ENCODE measurements at regions not wholly inside any gene's neighbourhood (a gene's known extent, or its start where the extent isn't known, plus 50 kb on each side); places are given as distances from the start of the nearest gene placed in this dataset.

GRCh38 chr20:56827763-56828162 is 198.7 kb downstream of the TFAP2C start:
- peaks cover 16% of the 10 kb centered on the region for H3K27me3 Mint-ChIP-seq
- ATAC-seq, result no peak
- no peaks in the 10 kb centered on the region for H3K4me1 Mint-ChIP-seq
- H3K9me3 ChIP-seq (ENCODE audit: control insufficient read depth, low read length, poor library complexity, severe bottlenecking), result no peaks in the 10 kb centered on the region
- DNase-seq, result no peak
- H3K36me3 Mint-ChIP-seq (ENCODE audit: low read depth), result peaks cover 2% of the 10 kb centered on the region
- no peak overlapping the region for H3K4me3 Mint-ChIP-seq
- H3K27ac Mint-ChIP-seq, result no peak overlapping the region

- peaks cover 2% of the 10 kb centered on the region for H3K36me3 Mint-ChIP-seq (ENCODE audit: low read depth)
- no peak overlapping the region for H3K27ac Mint-ChIP-seq
- no peaks in the 10 kb centered on the region for H3K4me1 Mint-ChIP-seq
- DNase-seq (no peak), ATAC-seq (no peak)
- no peak overlapping the region for H3K4me3 Mint-ChIP-seq
- peaks cover 18% of the 10 kb centered on the region for H3K27me3 Mint-ChIP-seq
- no peaks in the 10 kb centered on the region for H3K9me3 ChIP-seq (ENCODE audit: control insufficient read depth, low read length, poor library complexity, severe bottlenecking)
Measured at GRCh38 chr20:56828402-56828801, 199.3 kb downstream of the TFAP2C start.

GRCh38 chr20:56829788-56830385 is 200.8 kb downstream of the TFAP2C start:
- Mint-ChIP-seq H3K36me3 (ENCODE audit: low read depth) (peaks cover 2% of the 10 kb centered on the region), H3K27ac (no peak overlapping the region), H3K4me3 (no peak overlapping the region), H3K4me1 (no peaks in the 10 kb centered on the region), H3K27me3 (peaks cover 20% of the 10 kb centered on the region)
- ATAC-seq (no peak), DNase-seq (no peak)
- no peaks in the 10 kb centered on the region for H3K9me3 ChIP-seq (ENCODE audit: control insufficient read depth, low read length, poor library complexity, severe bottlenecking)

GRCh38 chr20:56831795-56832194 is 202.7 kb downstream of the TFAP2C start:
- peaks cover 16% of the 10 kb centered on the region for H3K27me3 Mint-ChIP-seq
- no peak overlapping the region for H3K27ac Mint-ChIP-seq
- H3K36me3 Mint-ChIP-seq (ENCODE audit: low read depth), result peaks cover 2% of the 10 kb centered on the region
- DNase-seq (no peak), ATAC-seq (no peak)
- H3K9me3 ChIP-seq (ENCODE audit: control insufficient read depth, low read length, poor library complexity, severe bottlenecking), result no peaks in the 10 kb centered on the region
- no peak overlapping the region for H3K4me3 Mint-ChIP-seq
- no peaks in the 10 kb centered on the region for H3K4me1 Mint-ChIP-seq

- H3K27me3 Mint-ChIP-seq, result peaks cover 11% of the 10 kb centered on the region
- H3K9me3 ChIP-seq (ENCODE audit: control insufficient read depth, low read length, poor library complexity, severe bottlenecking), result no peaks in the 10 kb centered on the region
- ATAC-seq (no peak), DNase-seq (no peak)
- H3K4me3 Mint-ChIP-seq, result no peak overlapping the region
- no peak overlapping the region for H3K27ac Mint-ChIP-seq
- H3K4me1 Mint-ChIP-seq, result no peaks in the 10 kb centered on the region
- no peaks in the 10 kb centered on the region for H3K36me3 Mint-ChIP-seq (ENCODE audit: low read depth)
Measured at GRCh38 chr20:56833427-56833826, 204.3 kb downstream of the TFAP2C start.

GRCh38 chr20:56835829-56836550 is 206.9 kb downstream of the TFAP2C start:
- Mint-ChIP-seq H3K4me1 (no peaks in the 10 kb centered on the region), H3K4me3 (no peak overlapping the region), H3K27me3 (peaks cover 9% of the 10 kb centered on the region), H3K36me3 (ENCODE audit: low read depth) (no peaks in the 10 kb centered on the region), H3K27ac (no peak overlapping the region)
- DNase-seq (no peak), ATAC-seq (no peak)
- H3K9me3 ChIP-seq (ENCODE audit: control insufficient read depth, low read length, poor library complexity, severe bottlenecking), result no peaks in the 10 kb centered on the region

GRCh38 chr20:56839222-56839621 is 210.1 kb downstream of the TFAP2C start:
- ATAC-seq (no peak), DNase-seq (no peak)
- Mint-ChIP-seq H3K36me3 (ENCODE audit: low read depth) (no peaks in the 10 kb centered on the region), H3K27ac (no peak overlapping the region), H3K4me3 (no peak overlapping the region), H3K4me1 (no peaks in the 10 kb centered on the region), H3K27me3 (no peaks in the 10 kb centered on the region)
- no peaks in the 10 kb centered on the region for H3K9me3 ChIP-seq (ENCODE audit: control insufficient read depth, low read length, poor library complexity, severe bottlenecking)

- no peak overlapping the region for H3K27ac Mint-ChIP-seq
- H3K4me3 Mint-ChIP-seq, result no peak overlapping the region
- no peaks in the 10 kb centered on the region for H3K27me3 Mint-ChIP-seq
Measured at GRCh38 chr20:56839786-56840185, 210.7 kb downstream of the TFAP2C start.

GRCh38 chr20:56840716-56841261 is 211.7 kb downstream of the TFAP2C start:
- Mint-ChIP-seq H3K36me3 (ENCODE audit: low read depth) (no peaks in the 10 kb centered on the region), H3K4me3 (no peak overlapping the region), H3K27ac (no peak overlapping the region), H3K4me1 (no peaks in the 10 kb centered on the region), H3K27me3 (peaks cover 1% of the 10 kb centered on the region)
- DNase-seq, result no peak
- H3K9me3 ChIP-seq (ENCODE audit: control insufficient read depth, low read length, poor library complexity, severe bottlenecking), result no peaks in the 10 kb centered on the region
- no peak for ATAC-seq

More at GRCh38 chr20:56839786-56840185, 210.7 kb downstream of the TFAP2C start:
- ATAC-seq, result no peak
- no peaks in the 10 kb centered on the region for H3K4me1 Mint-ChIP-seq
- DNase-seq, result no peak
- no peaks in the 10 kb centered on the region for H3K9me3 ChIP-seq (ENCODE audit: control insufficient read depth, low read length, poor library complexity, severe bottlenecking)
- H3K36me3 Mint-ChIP-seq (ENCODE audit: low read depth), result no peaks in the 10 kb centered on the region

GRCh38 chr20:56841346-56841908 is 212.3 kb downstream of the TFAP2C start:
- no peak overlapping the region for H3K4me3 Mint-ChIP-seq
- H3K9me3 ChIP-seq (ENCODE audit: control insufficient read depth, low read length, poor library complexity, severe bottlenecking), result no peaks in the 10 kb centered on the region
- H3K4me1 Mint-ChIP-seq, result no peaks in the 10 kb centered on the region
- H3K27ac Mint-ChIP-seq, result no peak overlapping the region
- no peak for DNase-seq
- ATAC-seq, result no peak
- H3K36me3 Mint-ChIP-seq (ENCODE audit: low read depth), result no peaks in the 10 kb centered on the region
- peaks cover 5% of the 10 kb centered on the region for H3K27me3 Mint-ChIP-seq

- DNase-seq (no peak), ATAC-seq (no peak)
- Mint-ChIP-seq H3K4me1 (no peaks in the 10 kb centered on the region), H3K27ac (no peak overlapping the region), H3K36me3 (ENCODE audit: low read depth) (no peaks in the 10 kb centered on the region), H3K27me3 (peaks cover 5% of the 10 kb centered on the region), H3K4me3 (no peak overlapping the region)
- no peaks in the 10 kb centered on the region for H3K9me3 ChIP-seq (ENCODE audit: control insufficient read depth, low read length, poor library complexity, severe bottlenecking)
Measured at GRCh38 chr20:56842056-56842455, 212.9 kb downstream of the TFAP2C start.

- Mint-ChIP-seq H3K27me3 (peaks cover 8% of the 10 kb centered on the region), H3K27ac (no peak overlapping the region), H3K4me1 (no peaks in the 10 kb centered on the region), H3K4me3 (no peak overlapping the region), H3K36me3 (ENCODE audit: low read depth) (no peaks in the 10 kb centered on the region)
- no peaks in the 10 kb centered on the region for H3K9me3 ChIP-seq (ENCODE audit: control insufficient read depth, low read length, poor library complexity, severe bottlenecking)
- ATAC-seq (no peak), DNase-seq (no peak)
Measured at GRCh38 chr20:56843386-56843785, 214.3 kb downstream of the TFAP2C start.

GRCh38 chr20:56843817-56844216 is 214.7 kb downstream of the TFAP2C start:
- ATAC-seq (no peak), DNase-seq (no peak)
- H3K9me3 ChIP-seq (ENCODE audit: control insufficient read depth, low read length, poor library complexity, severe bottlenecking), result no peaks in the 10 kb centered on the region
- H3K4me3 Mint-ChIP-seq, result no peak overlapping the region
- no peak overlapping the region for H3K27ac Mint-ChIP-seq
- H3K36me3 Mint-ChIP-seq (ENCODE audit: low read depth), result no peaks in the 10 kb centered on the region
- H3K27me3 Mint-ChIP-seq, result peaks cover 12% of the 10 kb centered on the region
- H3K4me1 Mint-ChIP-seq, result no peaks in the 10 kb centered on the region

Measured in T-helper 17 cell (primary cell).